Uterus (tissue), 3 donors: ENCODE measurements at regions not wholly inside any gene's neighbourhood (a gene's known extent, or its start where the extent isn't known, plus 50 kb on each side); places are given as distances from the start of the nearest gene placed in this dataset.

Experiments used
- DNase-seq, 2 donors: peaks; one replicate each; pipeline ENCODE4 v3.0.0-alpha.2; 2019 to 2020
- H3K27ac ChIP-seq, 2 donors: fragments of 200-600 bp; sonication (generic); 1 replicate in 1 of 2; 2 replicates in 1 of 2; pipeline ENCODE4 v1.5.1; 2016 to 2018
- H3K27me3 ChIP-seq, 2 donors: fragments of 200-600 bp; sonication (generic); one replicate each; pipeline ENCODE4 v1.5.1; 2018 to 2019; ENCODE audit warnings: control low read depth in 1 of 2
- H3K36me3 ChIP-seq, 2 donors: fragments of 200-600 bp; sonication (generic); one replicate each; pipeline ENCODE4 v1.5.1; 2019; ENCODE audit warnings: control low read depth in 1 of 2
- H3K4me1 ChIP-seq, 2 donors: fragments of 200-600 bp; sonication (generic); one replicate each; pipeline ENCODE4 v1.5.1; 2018 to 2019; ENCODE audit warnings: control low read depth in 1 of 2
- H3K4me3 ChIP-seq, 2 donors: fragments of 200-600 bp; sonication (generic); 1 replicate in 1 of 2; 2 replicates in 1 of 2; pipeline ENCODE4 v1.5.1; 2018 to 2019; ENCODE audit warnings: mild to moderate bottlenecking in 1 of 2
- H3K9me3 ChIP-seq, 2 donors: fragments of 200-600 bp; sonication (generic); one replicate each; pipeline ENCODE4 v1.5.1; 2019; ENCODE audit warnings: control low read depth in 1 of 2
- POLR2A ChIP-seq, 2 donors: fragments of 450-650 bp; IDR thresholded peaks; one replicate each; pipeline ENCODE4 v1.6.1; 2016; ENCODE audit warnings: antibody characterized with exemption in 2 of 2, mild to moderate bottlenecking in 1 of 2, moderate library complexity in 1 of 2
- intact Hi-C: fragments of 100-400 bp; cut with DNase I; formaldehyde crosslinking; loops from one replicate; pipeline ENCODE4 v1.15.1; 2023; ENCODE audit warnings: low total_unique reads
- TF ChIP-seq, protein P1 (sequence below), 4 experiments: fragments of 200-600 bp in 2 of 4; fragments of 450-650 bp in 2 of 4; sonication (generic) in 2 of 4; IDR thresholded peaks; one replicate each; pipeline ENCODE4 v1.5.1; 2016 to 2019; ENCODE audit warnings: antibody characterized with exemption in 4 of 4, mild to moderate bottlenecking in 2 of 4, moderate library complexity in 1 of 4
- donor health status: DM: yes; HTN: yes; CAD: no.

DNA sequence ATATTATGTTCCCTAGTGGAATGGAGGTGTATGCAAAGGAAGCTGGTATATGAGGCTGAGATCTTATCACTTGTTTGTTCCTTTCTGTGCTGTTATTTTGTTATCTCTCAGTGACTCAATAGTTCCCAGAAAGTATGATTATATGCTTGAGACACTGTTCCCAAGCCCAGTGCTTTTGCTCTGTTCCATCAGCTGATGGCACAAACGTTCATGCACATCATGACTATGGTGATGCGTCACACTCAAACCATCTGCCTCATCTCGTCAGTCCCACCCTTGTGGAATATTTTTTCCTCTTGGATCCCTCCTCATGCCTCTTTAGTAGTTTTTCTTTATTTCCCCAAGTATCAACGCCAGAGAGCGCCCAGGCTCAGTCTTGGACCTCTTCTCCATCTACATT lies 786.9 kb downstream of the AACS start:
- intact Hi-C loops, result no loop called here
- H3K4me3 ChIP-seq, result no peak overlapping the region
- H3K27me3 ChIP-seq, result no peaks in the 10 kb centered on the region
- TF ChIP-seq, protein P1, sequence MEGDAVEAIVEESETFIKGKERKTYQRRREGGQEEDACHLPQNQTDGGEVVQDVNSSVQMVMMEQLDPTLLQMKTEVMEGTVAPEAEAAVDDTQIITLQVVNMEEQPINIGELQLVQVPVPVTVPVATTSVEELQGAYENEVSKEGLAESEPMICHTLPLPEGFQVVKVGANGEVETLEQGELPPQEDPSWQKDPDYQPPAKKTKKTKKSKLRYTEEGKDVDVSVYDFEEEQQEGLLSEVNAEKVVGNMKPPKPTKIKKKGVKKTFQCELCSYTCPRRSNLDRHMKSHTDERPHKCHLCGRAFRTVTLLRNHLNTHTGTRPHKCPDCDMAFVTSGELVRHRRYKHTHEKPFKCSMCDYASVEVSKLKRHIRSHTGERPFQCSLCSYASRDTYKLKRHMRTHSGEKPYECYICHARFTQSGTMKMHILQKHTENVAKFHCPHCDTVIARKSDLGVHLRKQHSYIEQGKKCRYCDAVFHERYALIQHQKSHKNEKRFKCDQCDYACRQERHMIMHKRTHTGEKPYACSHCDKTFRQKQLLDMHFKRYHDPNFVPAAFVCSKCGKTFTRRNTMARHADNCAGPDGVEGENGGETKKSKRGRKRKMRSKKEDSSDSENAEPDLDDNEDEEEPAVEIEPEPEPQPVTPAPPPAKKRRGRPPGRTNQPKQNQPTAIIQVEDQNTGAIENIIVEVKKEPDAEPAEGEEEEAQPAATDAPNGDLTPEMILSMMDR (IDR thresholded peaks at IDR 0.05), result no peak
- TF ChIP-seq POLR2A (IDR thresholded peaks at IDR 0.05), result no peak
- H3K4me1 ChIP-seq, result no peaks in the 10 kb centered on the region
- H3K36me3 ChIP-seq, result no peaks in the 10 kb centered on the region
- no peak for DNase-seq
- H3K27ac ChIP-seq, result no peak overlapping the region
- no peaks in the 10 kb centered on the region for H3K9me3 ChIP-seq

DNA sequence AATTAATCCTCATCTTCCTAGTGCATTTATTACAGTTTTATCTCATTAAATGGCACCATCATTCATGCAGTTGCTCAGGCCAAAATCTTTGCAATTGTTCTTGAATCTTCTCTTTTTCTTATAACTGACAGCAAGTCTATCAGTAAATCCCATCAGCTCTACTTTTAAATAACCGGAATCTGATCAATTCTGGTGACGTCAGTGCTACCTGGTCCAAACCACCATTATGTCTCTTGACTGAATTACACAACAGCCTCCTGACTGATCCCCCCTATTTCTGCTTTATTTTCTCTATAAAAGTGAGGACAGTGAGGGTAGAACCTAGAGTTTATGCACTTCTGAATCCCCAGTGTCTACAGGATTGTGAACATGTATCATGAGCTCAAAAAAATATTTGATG lies 787.4 kb downstream of the AACS start:
- Histone ChIP-seq H3K27me3 (no peaks in the 10 kb centered on the region), H3K36me3 (no peaks in the 10 kb centered on the region), H3K4me3 (no peak overlapping the region), H3K27ac (no peak overlapping the region), H3K4me1 (no peaks in the 10 kb centered on the region), H3K9me3 (no peaks in the 10 kb centered on the region)
- TF ChIP-seq, protein P1 (IDR thresholded peaks at IDR 0.05), result no peak
- no peak for TF ChIP-seq POLR2A (IDR thresholded peaks at IDR 0.05)
- no peak for DNase-seq
- intact Hi-C loops, result no loop called here

DNA sequence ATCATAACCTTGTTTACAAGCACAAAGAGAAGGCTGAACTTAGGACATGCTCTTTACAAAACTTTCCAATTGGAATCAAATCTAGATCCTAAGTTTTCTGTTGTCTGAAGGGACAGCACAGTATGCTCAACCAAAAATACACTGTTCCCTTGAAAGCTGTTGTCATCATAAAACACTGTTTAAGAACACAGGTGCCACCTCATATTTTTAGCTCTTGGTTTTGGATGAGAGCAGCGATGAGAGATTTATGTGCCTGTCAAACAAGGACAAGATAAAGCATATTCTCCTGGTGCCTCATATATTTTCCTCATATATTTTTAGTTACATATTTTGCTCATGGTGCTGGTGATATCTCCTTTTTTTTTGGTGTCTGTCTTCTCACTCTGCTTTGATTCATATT lies 788.4 kb downstream of the AACS start:
- H3K27me3 ChIP-seq, result no peaks in the 10 kb centered on the region
- intact Hi-C loops, result no loop called here
- H3K36me3 ChIP-seq, result no peaks in the 10 kb centered on the region
- H3K4me1 ChIP-seq, result no peaks in the 10 kb centered on the region
- no peaks in the 10 kb centered on the region for H3K9me3 ChIP-seq
- no peak overlapping the region for H3K4me3 ChIP-seq
- DNase-seq, result no peak
- TF ChIP-seq POLR2A (IDR thresholded peaks at IDR 0.05), result no peak
- TF ChIP-seq, protein P1 (IDR thresholded peaks at IDR 0.05), result no peak
- no peak overlapping the region for H3K27ac ChIP-seq

DNA sequence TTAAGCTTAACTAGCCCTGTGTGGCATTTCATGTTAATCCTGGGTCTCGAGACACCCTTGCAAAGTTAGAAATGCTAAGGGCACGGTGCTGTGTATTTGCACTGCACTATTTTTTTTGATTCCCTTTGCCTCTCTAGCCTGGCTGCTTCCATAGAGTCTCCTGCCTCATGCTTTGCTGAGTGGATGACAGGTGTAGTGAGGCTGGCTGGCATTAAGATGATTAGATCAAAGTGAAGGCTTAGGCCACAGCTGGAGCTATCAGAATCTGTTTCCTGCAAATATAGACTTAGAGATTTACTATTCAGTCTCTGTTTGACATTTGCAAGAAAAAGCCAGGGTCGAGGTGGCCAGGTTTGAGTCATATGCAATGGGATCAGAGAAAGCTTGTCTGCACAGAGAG lies 791.1 kb downstream of the AACS start:
- Histone ChIP-seq H3K27me3 (no peaks in the 10 kb centered on the region), H3K4me3 (no peak overlapping the region), H3K36me3 (no peaks in the 10 kb centered on the region), H3K9me3 (no peaks in the 10 kb centered on the region), H3K4me1 (no peaks in the 10 kb centered on the region), H3K27ac (no peak overlapping the region)
- intact Hi-C loops, result no loop called here
- DNase-seq, result no peak
- no peak for TF ChIP-seq POLR2A (IDR thresholded peaks at IDR 0.05)
- TF ChIP-seq, protein P1 (IDR thresholded peaks at IDR 0.05), result no peak

- DNase-seq, result no peak
- TF ChIP-seq, protein P1 (IDR thresholded peaks at IDR 0.05), result no peak
- no peak for TF ChIP-seq POLR2A (IDR thresholded peaks at IDR 0.05)
- Histone ChIP-seq H3K4me3 (no peak overlapping the region), H3K9me3 (no peaks in the 10 kb centered on the region), H3K27me3 (no peaks in the 10 kb centered on the region), H3K27ac (no peak overlapping the region), H3K36me3 (no peaks in the 10 kb centered on the region), H3K4me1 (no peaks in the 10 kb centered on the region)
- intact Hi-C loops, result no loop called here
These were observed 791.7 kb downstream of the AACS start for GRCh38 chr12:125856896-125857295.
